HEK293T (cell line): ENCODE measurements at regions not wholly inside any gene's neighbourhood (a gene's known extent, or its start where the extent isn't known, plus 50 kb on each side); places are given as distances from the start of the nearest gene placed in this dataset.

Experiments
- CTCF ChIA-PET: fragments of 350-600 bp; formaldehyde crosslinking; extraction: SDS; loops from one replicate; lab custom pipeline; 2021; ENCODE audit warnings: antibody characterized with exemption, inconsistent platforms; lab: Yijun Ruan, JAX
- POLR2A ChIA-PET: fragments of 350-600 bp; formaldehyde crosslinking; extraction: SDS; loops from one replicate; lab custom pipeline; 2020; ENCODE audit warnings: antibody characterized with exemption, inconsistent platforms; lab: Yijun Ruan, JAX
- DNase-seq: peaks from one replicate; pipeline ENCODE4 v3.0.0; 2012; ENCODE audit warnings: mixed read lengths; ENCODE audit errors: extremely low spot score
- ARNT ChIP-seq: fragments of 450-650 bp; IDR thresholded peaks from 2 replicates; pipeline ENCODE4 v1.6.1; 2017; ENCODE audit warnings: mild to moderate bottlenecking
- BHLHE40 ChIP-seq: fragments of 450-650 bp; IDR thresholded peaks from 2 replicates; pipeline ENCODE4 v1.6.1; 2016; ENCODE audit warnings: mild to moderate bottlenecking, moderate library complexity, borderline replicate concordance
- CTBP1 ChIP-seq: fragments of 450-650 bp; IDR thresholded peaks from 2 replicates; pipeline ENCODE4 v1.6.1; 2016; ENCODE audit warnings: borderline replicate concordance
- ELF4 ChIP-seq: fragments of 450-650 bp; IDR thresholded peaks from 2 replicates; pipeline ENCODE4 v1.6.1; 2017; ENCODE audit warnings: antibody characterized with exemption
- FOXA1 ChIP-seq: fragments of 450-650 bp; IDR thresholded peaks from 2 replicates; pipeline ENCODE4 v1.6.1; 2016; ENCODE audit warnings: mild to moderate bottlenecking
- FOXK2 ChIP-seq: fragments of 450-650 bp; IDR thresholded peaks from 2 replicates; pipeline ENCODE4 v1.6.1; 2016; ENCODE audit warnings: mild to moderate bottlenecking
- FOXM1 ChIP-seq: fragments of 450-650 bp; IDR thresholded peaks from 2 replicates; pipeline ENCODE4 v1.6.1; 2017; ENCODE audit warnings: mild to moderate bottlenecking, borderline replicate concordance
- HDGF ChIP-seq: fragments of 450-650 bp; IDR thresholded peaks from 2 replicates; pipeline ENCODE4 v1.6.1; 2017; ENCODE audit warnings: antibody characterized with exemption, borderline replicate concordance
- L3MBTL2 ChIP-seq: fragments of 450-650 bp; conservative IDR thresholded peaks from 2 replicates; pipeline ENCODE4 v1.6.1; 2016; ENCODE audit warnings: mild to moderate bottlenecking
- LEF1 ChIP-seq: fragments of 450-650 bp; IDR thresholded peaks from 2 replicates; pipeline ENCODE4 v1.6.1; 2017; ENCODE audit warnings: mild to moderate bottlenecking, borderline replicate concordance
- NFRKB ChIP-seq: fragments of 450-650 bp; IDR thresholded peaks from 2 replicates; pipeline ENCODE4 v1.6.1; 2016; ENCODE audit warnings: mild to moderate bottlenecking, moderate library complexity
- PKNOX1 ChIP-seq: fragments of 450-650 bp; IDR thresholded peaks from 2 replicates; pipeline ENCODE4 v1.6.1; 2016
- SP1 ChIP-seq: fragments of 450-650 bp; IDR thresholded peaks from 2 replicates; pipeline ENCODE4 v1.6.1; 2017
- SUZ12 ChIP-seq: fragments of 450-650 bp; IDR thresholded peaks from 2 replicates; pipeline ENCODE4 v1.6.1; 2016; ENCODE audit warnings: mild to moderate bottlenecking
- TARDBP ChIP-seq: fragments of 450-650 bp; IDR thresholded peaks from 2 replicates; pipeline ENCODE4 v1.6.1; 2016
- ZNF384 ChIP-seq: fragments of 450-650 bp; IDR thresholded peaks from 2 replicates; pipeline ENCODE4 v1.6.1; 2016

GRCh38 chr13:27673911-27674310 is 52.2 kb downstream of the POLR1D start:
- DNase-seq, result no peak
- ChIA-PET CTCF (no interaction called here), POLR2A (no interaction called here)
- TF ChIP-seq FOXM1 (no peak), ZNF384 (no peak), ELF4 (no peak), FOXK2 (no peak)

GRCh38 chr13:27678306-27679040 is 56.8 kb downstream of the POLR1D start:
- TF ChIP-seq HDGF (no peak), CTBP1 (no peak), ELF4 (no peak), BHLHE40 (no peak), SP1 (no peak), FOXM1 (no peak)
- DNase-seq, result no peak
- CTCF ChIA-PET, result no interaction called here
- POLR2A ChIA-PET, result no interaction called here

- CTCF ChIA-PET, result no interaction called here
These were observed 57.7 kb downstream of the POLR1D start for GRCh38 chr13:27679396-27679795.

GRCh38 chr13:27679896-27680295 is 58.2 kb downstream of the POLR1D start:
- CTCF ChIA-PET, result no interaction called here
- POLR2A ChIA-PET, result no interaction called here
- no peak for TF ChIP-seq LEF1
- no peak for TF ChIP-seq HDGF
- TF ChIP-seq FOXM1, result no peak
- no peak for TF ChIP-seq SUZ12
- TF ChIP-seq TARDBP, result no peak
- TF ChIP-seq PKNOX1, result no peak
- no peak for TF ChIP-seq NFRKB
- no peak for DNase-seq

More at GRCh38 chr13:27679396-27679795, 57.7 kb downstream of the POLR1D start:
- DNase-seq, result no peak
- POLR2A ChIA-PET, result no interaction called here
- no peak for TF ChIP-seq HDGF
- TF ChIP-seq L3MBTL2, result no peak
- TF ChIP-seq NFRKB, result no peak
- TF ChIP-seq SUZ12, result no peak
- TF ChIP-seq FOXK2, result no peak
- TF ChIP-seq ARNT, result no peak
- no peak for TF ChIP-seq PKNOX1
- no peak for TF ChIP-seq CTBP1
- TF ChIP-seq BHLHE40, result no peak
- TF ChIP-seq TARDBP, result no peak
- no peak for TF ChIP-seq SP1
- TF ChIP-seq FOXM1, result no peak
- no peak for TF ChIP-seq ZNF384

- no peak for TF ChIP-seq FOXA1
- TF ChIP-seq HDGF, result no peak
- TF ChIP-seq SUZ12, result no peak
- no peak for TF ChIP-seq TARDBP
- TF ChIP-seq BHLHE40, result no peak
- no peak for DNase-seq
- ChIA-PET CTCF (no interaction called here), POLR2A (no interaction called here)
These were observed 58.8 kb downstream of the POLR1D start for GRCh38 chr13:27680465-27680864.

GRCh38 chr13:27691207-27691606 is 69.5 kb downstream of the POLR1D start:
- ChIA-PET POLR2A (no interaction called here), CTCF (no interaction called here)
- TF ChIP-seq FOXA1 (no peak), TARDBP (no peak), ZNF384 (no peak), PKNOX1 (no peak), NFRKB (no peak), ELF4 (no peak), FOXK2 (no peak), SUZ12 (no peak), LEF1 (no peak), FOXM1 (no peak), BHLHE40 (no peak), ARNT (no peak), HDGF (no peak), L3MBTL2 (no peak)
- DNase-seq, result no peak

- DNase-seq, result no peak
- no peak for TF ChIP-seq ZNF384
- no peak for TF ChIP-seq LEF1
- TF ChIP-seq FOXK2, result no peak
- no peak for TF ChIP-seq HDGF
- TF ChIP-seq CTBP1, result no peak
- CTCF ChIA-PET, result no interaction called here
- POLR2A ChIA-PET, result no interaction called here
These were observed 75.0 kb downstream of the POLR1D start for GRCh38 chr13:27696731-27697130.
